Colonic mucosa (tissue), 4 donors: ENCODE measurements at regions not wholly inside any gene's neighbourhood (a gene's known extent, or its start where the extent isn't known, plus 50 kb on each side); places are given as distances from the start of the nearest gene placed in this dataset.

Source experiments
- DNase-seq: peaks from one replicate; pipeline ENCODE4 v3.0.0-alpha.2; 2020
- H3K27ac ChIP-seq: fragments of 200-600 bp; one replicate; pipeline ENCODE4 v1.8.0; 2021
- H3K27me3 ChIP-seq: fragments of 200-600 bp; one replicate; pipeline ENCODE4 v1.8.0; 2021
- H3K36me3 ChIP-seq: fragments of 200-600 bp; one replicate; pipeline ENCODE4 v1.8.0; 2021
- H3K4me1 ChIP-seq: fragments of 200-600 bp; one replicate; pipeline ENCODE4 v1.8.0; 2021; ENCODE audit warnings: mild to moderate bottlenecking
- H3K4me3 ChIP-seq: fragments of 200-600 bp; one replicate; pipeline ENCODE4 v1.8.0; 2021
- H3K9ac ChIP-seq, 2 donors: one replicate each; pipeline ENCODE4 v1.7.0; 2013; ENCODE audit warnings: control low read depth in 2 of 2, low read depth in 2 of 2, low read length in 2 of 2
- H3K9me3 ChIP-seq: fragments of 200-600 bp; one replicate; pipeline ENCODE4 v1.8.0; 2021
- intact Hi-C: fragments of 100-400 bp; cut with DNase I; formaldehyde crosslinking; loops from one replicate; pipeline ENCODE4 v1.14.1; 2022
- TF ChIP-seq, protein P1 (sequence below): fragments of 200-600 bp; IDR thresholded peaks from one replicate; pipeline ENCODE4 v1.8.0; 2022; ENCODE audit warnings: antibody characterized with exemption, mild to moderate bottlenecking
- donor health status: healthy.
- donor health status: DM: no; HTN: no; CAD: no.
- donor health status: DM: no; HTN: no; CAD: no.

DNA sequence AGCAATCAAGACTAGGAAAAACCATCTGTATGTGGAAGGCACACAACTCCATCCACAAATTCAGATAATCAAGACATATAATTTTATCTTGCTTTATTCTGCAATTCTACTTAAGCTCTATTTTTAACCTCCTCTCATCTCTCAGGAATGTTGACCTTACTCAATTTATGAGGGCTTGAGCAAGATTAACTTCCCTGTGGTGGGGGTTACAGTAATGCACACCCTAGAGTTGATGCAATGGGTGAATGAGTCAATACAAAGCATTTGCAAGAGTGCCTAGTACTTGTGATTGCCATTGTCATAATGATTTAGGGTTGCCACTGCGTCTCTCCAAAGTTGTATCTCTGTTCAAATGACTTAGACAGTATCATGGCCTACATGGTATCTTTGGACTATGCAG lies 1598.4 kb upstream of the TMEM132C start:
- H3K27ac ChIP-seq = no peak overlapping the region
- no peaks in the 10 kb centered on the region for H3K27me3 ChIP-seq
- H3K9me3 ChIP-seq = no peaks in the 10 kb centered on the region
- DNase-seq = no peak
- TF ChIP-seq, protein P1, sequence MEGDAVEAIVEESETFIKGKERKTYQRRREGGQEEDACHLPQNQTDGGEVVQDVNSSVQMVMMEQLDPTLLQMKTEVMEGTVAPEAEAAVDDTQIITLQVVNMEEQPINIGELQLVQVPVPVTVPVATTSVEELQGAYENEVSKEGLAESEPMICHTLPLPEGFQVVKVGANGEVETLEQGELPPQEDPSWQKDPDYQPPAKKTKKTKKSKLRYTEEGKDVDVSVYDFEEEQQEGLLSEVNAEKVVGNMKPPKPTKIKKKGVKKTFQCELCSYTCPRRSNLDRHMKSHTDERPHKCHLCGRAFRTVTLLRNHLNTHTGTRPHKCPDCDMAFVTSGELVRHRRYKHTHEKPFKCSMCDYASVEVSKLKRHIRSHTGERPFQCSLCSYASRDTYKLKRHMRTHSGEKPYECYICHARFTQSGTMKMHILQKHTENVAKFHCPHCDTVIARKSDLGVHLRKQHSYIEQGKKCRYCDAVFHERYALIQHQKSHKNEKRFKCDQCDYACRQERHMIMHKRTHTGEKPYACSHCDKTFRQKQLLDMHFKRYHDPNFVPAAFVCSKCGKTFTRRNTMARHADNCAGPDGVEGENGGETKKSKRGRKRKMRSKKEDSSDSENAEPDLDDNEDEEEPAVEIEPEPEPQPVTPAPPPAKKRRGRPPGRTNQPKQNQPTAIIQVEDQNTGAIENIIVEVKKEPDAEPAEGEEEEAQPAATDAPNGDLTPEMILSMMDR = no peak
- no peaks in the 10 kb centered on the region for H3K4me1 ChIP-seq
- intact Hi-C loops = no loop called here
- H3K36me3 ChIP-seq = no peaks in the 10 kb centered on the region
- no peak overlapping the region for H3K9ac ChIP-seq
- no peak overlapping the region for H3K4me3 ChIP-seq

DNA sequence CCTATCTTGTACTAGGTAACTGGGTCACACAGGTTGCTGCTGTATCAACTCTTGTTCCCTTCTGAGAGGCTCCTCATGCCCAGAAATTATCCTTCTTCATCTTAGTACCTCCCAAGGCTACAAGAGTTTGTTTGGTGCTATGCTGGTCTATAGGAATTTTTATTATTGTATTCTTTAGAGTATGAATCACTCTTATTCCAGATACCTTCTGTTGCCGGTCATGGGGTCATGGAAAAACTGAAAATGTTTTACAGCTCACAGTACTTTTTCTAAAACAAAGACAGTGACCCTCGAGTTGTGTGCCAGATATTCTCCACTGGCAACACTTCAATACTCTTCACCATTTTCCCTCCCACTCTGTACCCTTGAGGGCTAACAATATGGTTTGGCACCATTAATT lies 1598.0 kb upstream of the TMEM132C start:
- Histone ChIP-seq H3K4me3 (no peak overlapping the region), H3K27ac (no peak overlapping the region), H3K9ac (no peak overlapping the region), H3K9me3 (no peaks in the 10 kb centered on the region), H3K27me3 (no peaks in the 10 kb centered on the region), H3K36me3 (no peaks in the 10 kb centered on the region), H3K4me1 (no peaks in the 10 kb centered on the region)
- no peak for DNase-seq
- intact Hi-C loops = no loop called here
- TF ChIP-seq, protein P1 = no peak

DNA sequence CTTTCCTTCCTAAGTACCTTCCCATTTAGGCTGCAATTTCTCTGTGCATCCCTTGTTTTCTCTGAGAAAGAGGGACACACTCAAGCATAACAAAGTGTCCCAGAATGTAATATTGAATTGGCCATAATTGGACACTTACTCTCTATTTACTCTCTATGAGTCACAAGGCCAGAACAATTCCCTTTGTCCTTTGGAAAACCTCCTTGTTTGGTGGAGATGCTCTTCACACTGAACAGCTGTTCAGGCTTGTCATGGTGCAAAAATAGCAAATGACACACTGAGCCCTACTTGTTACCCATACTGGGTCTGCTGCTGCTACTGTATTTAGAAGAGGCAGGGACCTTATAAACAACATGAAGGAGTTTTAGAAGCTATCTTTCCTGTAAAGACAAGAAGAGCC lies 1590.5 kb upstream of the TMEM132C start:
- no peaks in the 10 kb centered on the region for H3K4me1 ChIP-seq
- H3K27me3 ChIP-seq = no peaks in the 10 kb centered on the region
- no peak for DNase-seq
- no peak overlapping the region for H3K4me3 ChIP-seq
- intact Hi-C loops = no loop called here
- TF ChIP-seq, protein P1 = no peak
- no peaks in the 10 kb centered on the region for H3K36me3 ChIP-seq
- H3K9me3 ChIP-seq = no peaks in the 10 kb centered on the region
- no peak overlapping the region for H3K27ac ChIP-seq
- no peak overlapping the region for H3K9ac ChIP-seq

DNA sequence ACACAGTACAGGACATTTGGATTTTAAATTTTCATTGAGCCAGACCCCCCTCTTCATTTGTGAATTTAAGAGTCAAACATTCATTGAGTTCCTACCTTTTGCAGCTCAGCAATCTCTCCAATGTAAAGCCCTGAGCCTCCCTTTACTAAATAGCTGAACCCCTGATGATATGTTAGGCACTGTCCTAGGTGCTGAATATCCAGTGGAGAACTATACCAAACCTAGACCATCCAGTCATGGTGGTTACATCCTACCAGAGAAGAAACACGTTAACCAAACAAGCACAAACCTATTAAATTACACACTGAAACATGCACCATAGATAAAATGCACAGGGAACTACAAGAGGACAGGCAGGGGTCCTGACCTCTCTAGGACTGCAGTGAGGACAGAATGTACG lies 1585.3 kb upstream of the TMEM132C start:
- intact Hi-C loops = no loop called here
- Histone ChIP-seq H3K27ac (no peak overlapping the region), H3K36me3 (no peaks in the 10 kb centered on the region), H3K4me3 (no peak overlapping the region), H3K9ac (no peak overlapping the region), H3K27me3 (no peaks in the 10 kb centered on the region), H3K9me3 (no peaks in the 10 kb centered on the region), H3K4me1 (no peaks in the 10 kb centered on the region)
- TF ChIP-seq, protein P1 = no peak
- DNase-seq = no peak

DNA sequence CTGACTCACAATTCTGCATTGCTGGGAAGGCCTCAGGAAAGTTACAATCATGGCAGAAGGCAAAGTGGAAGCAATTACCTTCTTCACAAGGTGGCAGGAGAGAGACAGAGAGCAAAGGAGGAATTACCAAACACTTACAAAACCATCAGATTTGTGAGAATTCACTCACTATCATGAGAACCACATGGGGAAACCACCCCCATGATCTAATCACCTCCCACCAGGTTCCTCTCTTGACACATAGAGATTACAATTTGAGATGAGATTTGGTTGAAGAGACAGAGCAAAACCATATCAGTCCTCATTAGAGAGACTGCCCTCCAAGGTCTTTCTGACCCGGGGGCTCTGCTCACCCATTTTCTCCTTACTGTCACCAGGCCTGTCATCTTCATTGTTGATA lies 1582.3 kb upstream of the TMEM132C start:
- no peak for DNase-seq
- H3K27ac ChIP-seq = no peak overlapping the region
- no peaks in the 10 kb centered on the region for H3K36me3 ChIP-seq
- intact Hi-C loops = no loop called here
- H3K9me3 ChIP-seq = no peaks in the 10 kb centered on the region
- no peaks in the 10 kb centered on the region for H3K27me3 ChIP-seq
- TF ChIP-seq, protein P1 = no peak
- H3K4me3 ChIP-seq = no peak overlapping the region
- no peak overlapping the region for H3K9ac ChIP-seq
- no peaks in the 10 kb centered on the region for H3K4me1 ChIP-seq

DNA sequence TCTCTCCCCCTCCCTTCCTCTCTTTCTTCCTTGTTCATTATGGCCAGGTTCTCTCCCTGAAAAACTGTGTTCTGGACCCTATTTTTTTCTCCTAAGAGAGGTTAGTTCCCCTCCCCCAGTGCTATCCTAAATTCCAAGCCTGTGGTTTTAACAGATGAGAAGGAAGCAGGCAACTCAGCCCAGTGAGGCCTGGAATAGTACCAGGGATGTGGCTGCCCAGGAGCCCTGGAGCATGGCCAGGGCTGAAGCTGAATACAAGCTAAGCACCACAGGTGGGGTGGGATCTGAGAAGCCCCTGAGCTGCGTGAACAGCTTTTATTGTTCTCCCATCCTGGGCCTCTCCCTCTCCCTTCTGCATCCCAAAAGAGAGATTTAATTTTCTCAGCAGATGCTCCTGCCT lies 1581.3 kb upstream of the TMEM132C start:
- Histone ChIP-seq H3K36me3 (no peaks in the 10 kb centered on the region), H3K9me3 (no peaks in the 10 kb centered on the region), H3K4me1 (no peaks in the 10 kb centered on the region), H3K9ac (no peak overlapping the region), H3K27me3 (no peaks in the 10 kb centered on the region), H3K4me3 (no peak overlapping the region), H3K27ac (no peak overlapping the region)
- DNase-seq = no peak
- intact Hi-C loops = no loop called here
- TF ChIP-seq, protein P1 = no peak
